CD4-positive, alpha-beta T cell treated with Interferon gamma for 1 hour (primary cell): ENCODE measurements at regions not wholly inside any gene's neighbourhood (a gene's known extent, or its start where the extent isn't known, plus 50 kb on each side); places are given as distances from the start of the nearest gene placed in this dataset.
"Not testable (repeated sequence)": the region's sequence is repeated elsewhere in the genome, so short reads cannot be mapped to it uniquely, and the experiment has no call there.

Source experiments
- DNase-seq: peaks from one replicate; pipeline ENCODE4 v3.0.0-alpha.2; 2020

DNA sequence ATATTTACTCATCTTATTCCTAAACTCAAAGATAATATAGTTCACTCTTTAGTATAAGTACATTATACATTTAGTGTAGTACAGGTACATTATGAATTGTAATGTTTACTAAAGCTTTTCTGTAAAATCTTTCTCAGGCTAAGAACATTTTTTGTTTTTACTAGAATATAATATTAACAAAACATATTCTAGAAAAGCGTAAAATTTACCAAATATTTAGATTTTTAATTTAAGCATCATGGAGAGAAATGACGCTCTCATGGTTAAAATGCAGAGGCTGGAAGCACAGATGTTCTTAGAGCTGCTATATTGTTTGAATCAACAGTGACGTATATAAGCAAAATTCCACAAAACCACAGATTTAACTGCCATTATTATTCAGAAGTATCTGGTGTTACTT, 54.7 kb upstream of the NBPF15 start:
- not testable (repeated sequence) for DNase-seq

DNA sequence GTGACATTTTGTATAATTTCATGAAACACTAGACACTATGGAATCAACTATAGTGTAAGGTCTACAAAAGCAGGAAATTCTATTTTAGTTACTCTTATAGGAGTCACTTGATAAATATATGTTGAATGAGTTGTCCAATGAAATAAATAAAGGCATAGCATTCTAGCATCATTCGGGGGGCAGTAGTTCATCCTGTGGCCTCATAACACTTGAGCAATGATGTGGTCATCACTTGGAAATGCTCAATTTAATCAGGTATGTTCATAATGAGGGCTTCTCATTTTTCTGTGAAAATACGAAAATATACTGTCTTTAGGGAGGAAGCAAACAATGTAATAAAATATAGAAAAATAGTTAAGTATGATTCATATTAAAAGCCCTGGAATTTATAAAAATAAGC, 55.4 kb upstream of the NBPF15 start:
- not testable (repeated sequence) for DNase-seq

DNA sequence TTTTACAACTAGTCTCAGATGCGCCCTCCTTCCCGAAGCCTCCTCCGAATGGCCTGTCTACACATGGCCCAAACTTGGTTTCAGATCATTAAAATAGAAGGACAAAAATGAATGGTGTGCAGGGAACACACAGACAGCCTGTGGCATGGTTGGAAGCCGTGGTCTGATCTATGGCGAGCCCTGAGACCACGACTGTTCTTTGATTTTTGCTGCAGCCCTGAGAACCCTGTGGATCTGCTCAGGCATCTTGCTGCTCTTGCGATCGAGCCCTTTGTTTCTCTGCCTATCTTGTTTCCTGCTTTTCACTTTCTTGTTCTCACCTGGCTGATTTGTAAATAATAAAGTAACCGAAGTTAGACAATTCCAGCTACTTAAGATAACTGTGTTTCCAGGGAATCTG, 57.0 kb upstream of the NBPF15 start:
- not testable (repeated sequence) for DNase-seq

DNA sequence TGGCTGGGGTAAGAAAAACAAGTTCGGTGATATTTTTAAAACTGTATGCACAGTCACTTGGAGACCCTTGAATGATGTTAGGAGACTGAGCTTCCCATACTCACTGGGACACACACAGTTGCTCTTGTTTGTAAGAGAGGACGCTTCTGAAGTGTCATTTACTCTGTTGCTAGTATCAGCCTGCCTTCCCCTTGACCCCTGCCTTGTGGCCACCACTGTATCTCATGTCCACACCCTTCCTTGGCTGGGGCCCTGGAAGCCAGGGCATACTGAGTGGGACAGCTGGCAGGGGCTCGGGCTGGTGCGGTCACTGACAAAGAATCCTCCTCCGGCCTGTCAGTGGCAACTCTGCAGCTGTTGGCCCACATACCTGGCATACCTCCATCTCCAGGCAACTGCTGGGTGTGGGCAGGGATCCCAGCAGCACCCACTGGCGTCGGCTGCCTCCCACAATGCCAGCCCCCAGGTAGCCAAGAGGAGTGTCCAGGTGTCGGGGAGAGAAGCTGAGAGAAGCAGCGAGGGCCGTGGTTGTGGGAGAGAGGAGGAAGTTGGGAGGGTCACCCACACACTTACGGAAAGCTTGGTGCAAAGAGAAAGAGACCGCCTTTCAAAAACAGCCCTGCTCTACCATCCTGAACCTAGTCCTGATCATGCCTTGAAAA, 58.2 kb upstream of the NBPF15 start:
- DNase-seq = not testable (repeated sequence)

DNA sequence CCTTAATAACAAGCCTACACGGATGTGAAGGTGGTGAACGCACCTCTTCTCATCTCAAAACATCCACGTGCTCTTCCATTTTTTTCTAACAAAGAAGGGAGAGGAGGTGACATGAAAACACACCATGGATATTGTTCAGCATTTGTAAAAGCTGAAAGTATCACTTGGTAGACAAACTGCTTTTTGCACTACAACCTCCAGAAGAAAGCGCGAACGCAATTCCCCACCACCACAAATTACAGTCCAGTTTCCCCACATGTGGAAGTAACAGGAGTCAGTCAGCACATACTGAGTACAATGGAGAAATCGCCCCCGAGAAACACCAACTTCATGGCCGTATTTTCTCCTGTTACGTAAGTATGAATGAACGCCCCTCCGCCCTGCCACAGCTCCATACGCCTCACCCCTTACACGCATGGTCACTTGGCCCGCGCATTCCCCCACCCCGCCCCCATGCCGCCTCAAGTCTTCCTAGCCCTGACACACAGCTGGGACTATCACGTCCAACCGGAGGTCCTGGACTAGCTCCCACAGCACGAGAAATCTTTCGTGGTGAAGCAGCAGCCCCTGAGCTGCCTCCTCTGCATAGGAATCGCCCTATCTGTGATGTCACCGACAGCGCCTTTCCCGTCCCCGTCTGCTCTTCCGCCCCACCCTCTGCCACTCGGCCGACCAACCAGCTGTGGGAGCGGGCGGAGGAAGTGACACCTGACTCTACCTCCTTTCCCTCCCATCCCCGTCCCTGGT, 62.4 kb upstream of the NBPF15 start:
- DNase-seq = peak; percentile 80

DNA sequence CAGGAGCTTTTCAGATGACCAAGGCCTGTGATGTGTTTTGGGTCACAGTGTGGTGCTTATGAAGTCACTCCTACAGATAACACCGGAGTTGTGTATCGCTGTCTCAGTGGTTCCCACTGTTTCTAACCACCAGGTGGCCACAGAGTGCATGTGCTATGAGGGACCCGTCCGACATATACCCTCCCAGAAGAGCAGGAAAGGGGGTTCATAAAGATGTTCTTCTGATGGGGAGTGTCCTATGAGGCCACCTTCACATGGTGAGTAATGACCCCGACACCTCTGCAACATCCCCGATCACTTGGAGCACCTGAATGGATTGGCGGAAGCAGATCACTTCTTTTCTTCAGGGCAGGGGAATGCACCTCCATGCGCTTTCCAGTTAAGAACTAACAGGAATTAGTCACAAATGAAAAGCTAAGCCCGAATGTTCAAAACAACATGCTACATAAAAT, 60.5 kb upstream of the PPIAL4F start:
- peak; percentile 32 for DNase-seq

DNA sequence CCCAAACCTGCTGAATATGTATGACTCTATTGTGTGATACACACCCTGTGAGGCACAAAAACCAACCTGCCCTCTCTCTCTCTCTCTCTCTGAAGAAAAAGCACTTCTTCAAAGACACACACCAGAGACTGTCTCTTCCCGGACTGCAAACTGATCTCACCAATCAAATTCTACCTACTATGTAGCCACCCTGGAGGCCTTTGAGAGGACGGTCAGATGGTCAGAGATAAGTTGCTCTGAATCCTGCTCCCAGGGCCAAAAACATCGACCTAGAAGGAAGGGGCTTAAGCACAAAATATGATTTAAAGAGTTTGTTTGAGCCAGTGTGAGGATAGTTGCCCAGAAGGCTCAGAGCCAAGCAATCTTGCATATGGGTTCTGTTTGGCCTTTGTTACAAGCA, 59.2 kb upstream of the PPIAL4F start:
- not testable (repeated sequence) for DNase-seq

DNA sequence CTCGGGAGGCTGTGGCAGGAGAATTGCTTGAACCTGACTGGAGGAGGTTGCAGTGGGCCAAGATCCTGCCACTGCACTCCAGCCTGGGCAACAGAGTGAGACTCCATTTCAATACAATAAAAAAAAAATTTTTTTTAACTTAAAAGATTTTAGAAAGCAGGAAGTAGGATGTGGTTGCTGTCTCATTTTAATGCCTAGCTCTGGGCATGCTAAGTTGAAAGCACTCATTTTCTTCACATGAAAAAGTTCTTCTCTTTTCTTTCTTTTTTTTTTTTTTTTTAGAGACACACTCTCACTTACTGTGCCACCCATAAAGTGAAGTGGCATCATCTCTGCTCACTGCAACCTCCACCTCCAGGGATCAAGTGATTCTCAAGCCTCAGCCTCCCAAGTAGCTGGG, 58.4 kb upstream of the PPIAL4F start:
- DNase-seq = not testable (repeated sequence)

DNA sequence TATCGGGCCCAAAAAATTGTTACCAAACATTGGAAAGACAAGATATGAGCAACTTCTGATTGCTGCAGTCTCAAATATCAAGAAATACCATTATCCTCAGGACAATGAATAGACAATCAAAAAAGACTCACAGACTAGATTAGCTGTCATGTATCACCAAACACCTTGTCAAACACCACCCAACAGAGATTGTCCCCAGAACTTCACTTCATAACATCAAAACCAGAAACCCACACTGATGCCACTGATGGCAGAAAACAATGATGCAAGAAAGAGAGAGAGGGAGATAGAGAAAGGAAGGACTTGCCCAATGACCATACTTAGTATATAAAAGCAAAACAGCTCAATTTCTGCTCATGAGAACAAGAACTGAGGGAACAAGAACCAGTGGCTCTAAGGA, 56.0 kb upstream of the PPIAL4F start:
- not testable (repeated sequence) for DNase-seq

DNA sequence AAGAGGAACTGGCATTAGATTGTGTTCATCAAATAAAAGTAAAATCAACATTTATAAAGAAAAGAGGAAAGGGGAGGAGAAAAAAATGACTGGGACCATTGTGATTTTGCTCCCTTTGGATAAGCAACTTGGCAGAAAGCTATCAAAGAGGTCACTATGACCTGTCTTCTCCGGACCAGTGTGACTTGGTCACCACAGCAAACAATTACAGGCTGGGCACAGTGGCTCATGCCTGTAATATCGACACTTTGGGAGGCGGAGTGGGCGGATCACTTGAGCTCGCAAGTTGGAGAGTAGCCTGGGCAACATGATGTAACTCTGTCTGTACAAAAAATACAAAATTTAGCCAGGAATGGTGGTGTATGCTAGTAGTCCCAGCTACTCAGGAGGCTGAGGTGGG, 55.5 kb upstream of the PPIAL4F start:
- not testable (repeated sequence) for DNase-seq

DNA sequence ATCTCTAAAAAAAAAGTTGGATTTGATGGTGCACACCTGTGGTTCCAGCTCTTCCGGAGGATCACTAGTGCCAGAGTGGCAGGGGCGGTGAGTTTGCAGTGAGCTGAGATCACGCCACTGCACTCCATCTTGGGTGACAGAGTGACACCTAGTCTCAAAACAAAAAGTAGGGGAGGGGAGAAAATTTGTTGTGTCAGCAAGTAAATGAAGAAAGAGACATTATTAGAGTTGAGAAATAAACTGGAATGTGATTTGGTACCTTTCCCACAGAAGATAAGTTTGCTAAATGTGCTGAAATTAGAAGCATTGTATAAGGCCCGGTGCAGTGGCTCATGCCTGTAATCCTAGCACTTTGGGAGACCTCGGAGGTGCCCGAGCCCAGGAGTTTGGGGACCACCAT, 54.0 kb upstream of the PPIAL4F start:
- not testable (repeated sequence) for DNase-seq

DNA sequence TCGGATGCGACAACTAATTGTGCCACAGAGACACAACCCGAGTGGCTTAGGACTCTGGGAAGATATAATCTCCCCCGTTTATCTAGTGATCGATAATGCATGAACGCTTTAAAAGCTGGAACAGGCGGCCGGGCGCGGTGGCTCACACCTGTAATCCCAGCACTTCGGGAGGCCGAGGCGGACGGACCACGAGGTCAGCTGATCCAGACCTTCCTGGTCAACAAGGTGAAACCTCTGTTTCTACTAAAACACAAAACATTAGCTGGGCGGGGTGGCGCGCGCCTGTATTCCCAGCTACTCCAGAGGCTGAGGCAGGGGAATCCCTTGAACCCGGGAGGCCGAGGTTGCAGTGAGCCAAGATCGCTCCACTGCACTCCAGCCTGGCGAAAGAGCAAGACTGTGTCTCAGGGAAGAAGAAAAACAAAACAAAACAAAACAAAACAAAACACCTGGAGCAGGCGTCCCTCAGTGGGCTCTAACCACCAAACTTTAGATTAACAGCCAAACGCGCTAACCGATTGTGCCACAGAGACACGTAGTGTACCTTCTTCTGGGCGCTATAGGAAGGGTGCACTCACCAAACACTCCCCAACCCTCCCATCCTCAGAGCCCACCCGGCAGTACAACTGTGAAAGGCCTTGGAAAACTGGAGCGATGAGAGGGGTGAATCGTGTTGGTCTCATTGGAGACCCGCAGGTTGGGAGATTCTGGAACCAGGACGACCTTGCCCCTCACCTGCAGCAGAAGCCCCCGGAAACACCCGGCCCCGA, 53.3 kb upstream of the PPIAL4F start:
- not testable (repeated sequence) for DNase-seq
